ENCODE measurements at regions not wholly inside any gene's neighbourhood (a gene's known extent, or its start where the extent isn't known, plus 50 kb on each side); places are given as distances from the start of the nearest gene placed in this dataset.
"Not testable (repeated sequence)": the region's sequence is repeated elsewhere in the genome, so short reads cannot be mapped to it uniquely, and the experiment has no call there.

GRCh38 chr4:179353786-179354185, 1911.5 kb upstream of the AGA start:
- no peak for DNase-seq

- DNase-seq: no peak
Measured at GRCh38 chr4:179361978-179362486, 1919.8 kb upstream of the AGA start.

- not testable (repeated sequence) for DNase-seq
Measured at GRCh38 chr4:179365932-179366331, 1923.7 kb upstream of the AGA start.

GRCh38 chr4:179372242-179372641, 1930.0 kb upstream of the AGA start:
- DNase-seq: no peak

GRCh38 chr4:179372746-179373145, 1930.5 kb upstream of the AGA start:
- no peak for DNase-seq

GRCh38 chr4:179378847-179379246, 1936.6 kb upstream of the AGA start:
- not testable (repeated sequence) for DNase-seq

- no peak for DNase-seq
Measured at GRCh38 chr4:179392787-179393186, 1950.5 kb upstream of the AGA start.

GRCh38 chr4:179398414-179398813, 1956.2 kb upstream of the AGA start:
- DNase-seq: no peak

- no peak for DNase-seq
Measured at GRCh38 chr4:179399054-179399782, 1957.0 kb upstream of the AGA start.

- no peak for DNase-seq
Measured at GRCh38 chr4:179415037-179415846, 1973.0 kb upstream of the AGA start.

GRCh38 chr4:179415847-179416223, 1973.6 kb upstream of the AGA start:
- no peak for DNase-seq

GRCh38 chr4:179417357-179417756, 1975.1 kb upstream of the AGA start:
- no peak for DNase-seq

- DNase-seq: no peak
Measured at GRCh38 chr4:179437962-179438361, 1995.7 kb upstream of the AGA start.

GRCh38 chr4:179441596-179441995, 1999.4 kb upstream of the AGA start:
- DNase-seq: no peak

GRCh38 chr4:179447308-179447707, 2005.1 kb upstream of the AGA start:
- DNase-seq: no peak

- DNase-seq: no peak
Measured at GRCh38 chr4:179465131-179465797, 2023.0 kb upstream of the AGA start.

- no peak for DNase-seq
Measured at GRCh38 chr4:179467878-179468277, 2025.6 kb upstream of the AGA start.

- DNase-seq: no peak
Measured at GRCh38 chr4:179472164-179472563, 2029.9 kb upstream of the AGA start.

- DNase-seq: no peak
Measured at GRCh38 chr4:179478608-179479007, 2036.4 kb upstream of the AGA start.

- DNase-seq: no peak
Measured at GRCh38 chr4:179485781-179486180, 2043.5 kb upstream of the AGA start.

- DNase-seq: no peak
Measured at GRCh38 chr4:179486570-179487335, 2044.5 kb upstream of the AGA start.

- DNase-seq: no peak
Measured at GRCh38 chr4:179492260-179493080, 2050.2 kb upstream of the AGA start.

Data from activated CD4-positive, alpha-beta T cell treated with anti-CD3 and anti-CD28 coated beads, Interleukin-2, amount 50 U/mL, for 48 hours (primary cell).